ENCODE measurements at regions not wholly inside any gene's neighbourhood (a gene's known extent, or its start where the extent isn't known, plus 50 kb on each side); places are given as distances from the start of the nearest gene placed in this dataset.

DNA sequence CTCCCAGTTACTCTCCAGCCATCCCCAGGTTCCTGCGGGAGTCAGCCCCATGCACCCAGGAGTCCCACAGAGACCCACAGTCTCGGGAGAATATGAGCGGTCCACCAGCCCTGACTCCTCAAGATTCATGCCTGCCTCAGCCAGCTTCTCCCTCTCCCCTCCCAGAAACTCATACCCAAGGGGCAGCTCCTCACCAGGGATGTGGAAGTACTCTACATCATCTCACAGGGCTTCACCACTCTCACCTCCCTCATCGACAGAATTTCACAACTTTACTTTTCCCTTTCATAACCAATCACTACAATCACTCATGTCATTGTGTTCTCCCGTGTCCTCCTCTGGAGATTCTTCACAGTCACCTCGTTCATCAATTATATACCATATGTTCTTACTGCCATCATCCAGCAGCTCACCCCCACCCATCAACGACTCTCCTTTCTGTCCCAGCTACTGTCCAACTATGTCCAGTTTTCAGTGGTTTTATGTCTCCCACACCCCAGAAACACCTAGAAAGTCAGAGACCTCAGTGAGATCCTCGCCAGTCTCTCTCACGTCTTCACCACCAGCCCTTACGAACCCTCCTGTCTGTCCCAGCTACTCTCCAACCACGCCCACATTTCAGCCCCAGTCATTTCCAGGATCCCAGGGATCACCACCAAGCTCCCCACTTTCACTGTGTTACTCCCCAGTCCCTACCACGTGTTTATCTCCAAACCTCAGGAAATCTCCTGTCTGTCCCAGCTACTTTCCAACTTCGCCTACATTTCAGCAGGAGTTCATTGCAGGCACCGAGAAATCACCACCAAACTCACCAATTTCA is 1530.1 kb upstream of the TPTE start:
- Histone ChIP-seq H3K9me3 (ENCODE audit: low read length) (peaks cover 45% of the 10 kb centered on the region), H3K4me3 (ENCODE audit: low read depth, low read length, poor library complexity, severe bottlenecking) (no peak overlapping the region), H3K27ac (ENCODE audit: low read depth, low read length, poor library complexity, severe bottlenecking) (no peak overlapping the region), H3K4me2 (ENCODE audit: low read length) (no peak overlapping the region), H4K20me1 (ENCODE audit: insufficient read depth, low read length) (no peaks in the 10 kb centered on the region), H3K36me3 (ENCODE audit: insufficient read depth, low read length) (no peaks in the 10 kb centered on the region), H3K79me2 (ENCODE audit: insufficient read depth, low read depth, low read length) (no peaks in the 10 kb centered on the region), H3K9me2 (ENCODE audit: insufficient read depth, low read length) (no peaks in the 10 kb centered on the region), H2AFZ (ENCODE audit: low read length) (no peak overlapping the region), H3K4me1 (ENCODE audit: insufficient read depth, low read length, poor library complexity, severe bottlenecking) (no peaks in the 10 kb centered on the region)
- POLR2A ChIA-PET, result no interaction called here
- no peak for DNase-seq (ENCODE audit: low spot score)
- intact Hi-C loops (cut with micrococcal nuclease; ENCODE audit: unreplicated experiment), result no loop called here
- TF ChIP-seq, protein P1, sequence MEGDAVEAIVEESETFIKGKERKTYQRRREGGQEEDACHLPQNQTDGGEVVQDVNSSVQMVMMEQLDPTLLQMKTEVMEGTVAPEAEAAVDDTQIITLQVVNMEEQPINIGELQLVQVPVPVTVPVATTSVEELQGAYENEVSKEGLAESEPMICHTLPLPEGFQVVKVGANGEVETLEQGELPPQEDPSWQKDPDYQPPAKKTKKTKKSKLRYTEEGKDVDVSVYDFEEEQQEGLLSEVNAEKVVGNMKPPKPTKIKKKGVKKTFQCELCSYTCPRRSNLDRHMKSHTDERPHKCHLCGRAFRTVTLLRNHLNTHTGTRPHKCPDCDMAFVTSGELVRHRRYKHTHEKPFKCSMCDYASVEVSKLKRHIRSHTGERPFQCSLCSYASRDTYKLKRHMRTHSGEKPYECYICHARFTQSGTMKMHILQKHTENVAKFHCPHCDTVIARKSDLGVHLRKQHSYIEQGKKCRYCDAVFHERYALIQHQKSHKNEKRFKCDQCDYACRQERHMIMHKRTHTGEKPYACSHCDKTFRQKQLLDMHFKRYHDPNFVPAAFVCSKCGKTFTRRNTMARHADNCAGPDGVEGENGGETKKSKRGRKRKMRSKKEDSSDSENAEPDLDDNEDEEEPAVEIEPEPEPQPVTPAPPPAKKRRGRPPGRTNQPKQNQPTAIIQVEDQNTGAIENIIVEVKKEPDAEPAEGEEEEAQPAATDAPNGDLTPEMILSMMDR (conservative IDR thresholded peaks at IDR 0.05; ENCODE audit: low read length), result no peak
- no peak for TF ChIP-seq EZH2phosphoT487 (IDR thresholded peaks at IDR 0.05; ENCODE audit: borderline replicate concordance, low read depth, low read length)
- CTCF ChIA-PET (ENCODE audit: unreplicated experiment), result no interaction called here
- no TSS peak for BruUV-seq (replicated peaks)

DNA sequence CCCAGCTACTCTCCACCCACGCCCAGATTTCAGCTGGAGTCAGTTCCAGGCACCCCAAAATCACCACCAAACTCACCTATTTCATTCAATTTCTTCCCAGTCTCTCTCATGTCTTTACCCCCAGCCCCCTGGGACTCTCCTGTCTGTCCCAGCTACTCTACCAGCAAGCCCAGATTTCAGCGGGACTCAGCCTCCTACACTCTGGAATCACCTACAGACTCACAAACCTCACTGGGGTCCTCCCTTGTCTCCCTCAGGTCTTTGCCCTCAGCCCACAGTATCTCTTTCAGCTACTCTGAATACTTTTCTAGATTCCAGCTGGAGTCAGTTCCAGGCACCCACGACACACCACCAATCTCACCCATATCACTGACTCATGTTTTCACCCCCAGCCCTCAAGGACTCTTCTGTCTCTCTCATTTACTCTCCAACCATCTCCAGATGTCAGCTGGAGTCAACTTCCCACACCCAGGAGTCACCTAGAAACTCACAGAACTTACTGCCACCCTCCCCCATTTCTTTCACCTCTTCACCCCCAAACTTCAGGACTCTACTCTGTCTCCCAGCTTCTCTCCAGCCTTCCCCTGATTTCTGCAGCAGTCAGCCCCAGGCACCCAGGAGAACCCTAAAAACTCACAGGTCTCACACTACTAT is 1529.3 kb upstream of the TPTE start:
- Histone ChIP-seq H2AFZ (ENCODE audit: low read length) (no peak overlapping the region), H3K4me3 (ENCODE audit: low read depth, low read length, poor library complexity, severe bottlenecking) (no peak overlapping the region), H3K9me3 (ENCODE audit: low read length) (peaks cover 46% of the 10 kb centered on the region), H3K9me2 (ENCODE audit: insufficient read depth, low read length) (no peaks in the 10 kb centered on the region), H3K79me2 (ENCODE audit: insufficient read depth, low read depth, low read length) (no peaks in the 10 kb centered on the region), H3K27ac (ENCODE audit: low read depth, low read length, poor library complexity, severe bottlenecking) (no peak overlapping the region), H3K4me1 (ENCODE audit: insufficient read depth, low read length, poor library complexity, severe bottlenecking) (no peaks in the 10 kb centered on the region), H3K36me3 (ENCODE audit: insufficient read depth, low read length) (no peaks in the 10 kb centered on the region), H4K20me1 (ENCODE audit: insufficient read depth, low read length) (no peaks in the 10 kb centered on the region), H3K4me2 (ENCODE audit: low read length) (no peak overlapping the region)
- ChIA-PET CTCF (ENCODE audit: unreplicated experiment) (no interaction called here), POLR2A (no interaction called here)
- no TSS peak for BruUV-seq (replicated peaks)
- intact Hi-C loops (cut with micrococcal nuclease; ENCODE audit: unreplicated experiment), result no loop called here
- no peak for DNase-seq (ENCODE audit: low spot score)
- TF ChIP-seq, protein P1 (conservative IDR thresholded peaks at IDR 0.05; ENCODE audit: low read length), result no peak
- no peak for TF ChIP-seq EZH2phosphoT487 (IDR thresholded peaks at IDR 0.05; ENCODE audit: borderline replicate concordance, low read depth, low read length)

DNA sequence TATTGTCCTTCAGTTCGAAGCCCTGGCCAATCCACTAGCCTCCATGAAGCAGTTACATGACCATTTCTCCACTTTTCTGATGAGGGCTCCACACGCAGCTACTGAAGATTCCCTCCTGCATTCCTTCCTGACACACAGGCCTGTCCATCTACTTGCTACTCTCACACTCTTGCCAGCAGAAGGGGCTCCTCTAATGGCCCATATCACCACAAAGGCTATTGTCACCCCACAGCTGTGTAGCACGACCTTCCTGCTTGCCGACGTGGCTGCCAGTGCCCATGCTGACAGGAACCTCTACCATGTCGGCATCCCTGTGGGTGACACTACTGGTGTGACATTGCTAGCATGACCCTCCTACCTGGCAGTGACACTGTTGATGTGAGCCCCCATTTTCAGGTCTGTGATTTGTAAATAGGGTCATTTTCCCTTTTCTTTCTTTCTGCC is 1528.6 kb upstream of the TPTE start:
- DNase-seq (ENCODE audit: low spot score), result no peak
- POLR2A ChIA-PET, result no interaction called here
- CTCF ChIA-PET (ENCODE audit: unreplicated experiment), result no interaction called here

More for the DNA sequence above, 1528.6 kb upstream of the TPTE start:
- no TSS peak for BruUV-seq (replicated peaks)
- no peaks in the 10 kb centered on the region for H3K79me2 ChIP-seq (ENCODE audit: insufficient read depth, low read depth, low read length)
- no peaks in the 10 kb centered on the region for H4K20me1 ChIP-seq (ENCODE audit: insufficient read depth, low read length)
- H2AFZ ChIP-seq (ENCODE audit: low read length), result no peak overlapping the region
- H3K4me2 ChIP-seq (ENCODE audit: low read length), result no peak overlapping the region
- peaks cover 52% of the 10 kb centered on the region for H3K9me3 ChIP-seq (ENCODE audit: low read length)
- no peaks in the 10 kb centered on the region for H3K9me2 ChIP-seq (ENCODE audit: insufficient read depth, low read length)
- no peaks in the 10 kb centered on the region for H3K36me3 ChIP-seq (ENCODE audit: insufficient read depth, low read length)
- no peak overlapping the region for H3K27ac ChIP-seq (ENCODE audit: low read depth, low read length, poor library complexity, severe bottlenecking)
- no peak overlapping the region for H3K4me3 ChIP-seq (ENCODE audit: low read depth, low read length, poor library complexity, severe bottlenecking)
- no peaks in the 10 kb centered on the region for H3K4me1 ChIP-seq (ENCODE audit: insufficient read depth, low read length, poor library complexity, severe bottlenecking)
- no peak for TF ChIP-seq EZH2phosphoT487 (IDR thresholded peaks at IDR 0.05; ENCODE audit: borderline replicate concordance, low read depth, low read length)
- TF ChIP-seq, protein P1 (conservative IDR thresholded peaks at IDR 0.05; ENCODE audit: low read length), result no peak
- intact Hi-C loops (cut with micrococcal nuclease; ENCODE audit: unreplicated experiment), result no loop called here
